PFSK-1 (cell line): ENCODE measurements at regions not wholly inside any gene's neighbourhood (a gene's known extent, or its start where the extent isn't known, plus 50 kb on each side); places are given as distances from the start of the nearest gene placed in this dataset.

Experiments used
- POLR2AphosphoS5 ChIP-seq: IDR thresholded peaks from 2 replicates; pipeline ENCODE4 v1.6.1; 2012; ENCODE audit warnings: low read depth, mild to moderate bottlenecking, control low read depth, low read length, moderate library complexity
- REST ChIP-seq, 2 experiments: IDR thresholded peaks; 2 replicates each; pipeline versions ENCODE4 v1.6.1 to v1.8.0; 2011 to 2012; ENCODE audit warnings: low read depth in 2 of 2, low read length in 2 of 2, control low read depth in 1 of 2, inconsistent platforms in 1 of 2, mild to moderate bottlenecking in 1 of 2, moderate library complexity in 1 of 2; ENCODE audit not compliant: insufficient read depth in 1 of 2
- TAF1 ChIP-seq: IDR thresholded peaks from 2 replicates; pipeline ENCODE4 v1.6.1; 2012; ENCODE audit warnings: low read length, control low read depth, borderline replicate concordance; ENCODE audit not compliant: insufficient read depth

- TF ChIP-seq POLR2AphosphoS5 (no peak), TAF1 (no peak), REST (IDR thresholded peaks at IDR 0.05; ENCODE audit: insufficient read depth in 1 of 2, low read depth in 2 of 2, low read length in 2 of 2) (no peak)
Measured at GRCh38 chr2:60073201-60073600, 480.3 kb downstream of the BCL11A start.
